HG03354 (cell line): ENCODE measurements at regions not wholly inside any gene's neighbourhood (a gene's known extent, or its start where the extent isn't known, plus 50 kb on each side); places are given as distances from the start of the nearest gene placed in this dataset.
"Not testable (repeated sequence)": the region's sequence is repeated elsewhere in the genome, so short reads cannot be mapped to it uniquely, and the experiment has no call there.

Experiments used
- ATAC-seq: cut with Tn5 transposase; IDR thresholded peaks from one replicate; pipeline ENCODE4 v1.9.1; 2021; ENCODE audit warnings: mild to moderate bottlenecking; ENCODE audit not compliant: unreplicated experiment, poor library complexity, severe bottlenecking

GRCh38 chr15:77898811-77899730 is 178.4 kb downstream of the TBC1D2B start:
- ATAC-seq = no peak

- no peak for ATAC-seq
Observed at GRCh38 chr15:77897896-77898406, 179.6 kb downstream of the TBC1D2B start.

GRCh38 chr15:77897113-77897895 is 180.2 kb downstream of the TBC1D2B start:
- not testable (repeated sequence) for ATAC-seq

GRCh38 chr15:77896147-77897112 is 181.1 kb downstream of the TBC1D2B start:
- ATAC-seq = not testable (repeated sequence)

- no peak for ATAC-seq
Observed at GRCh38 chr15:77895742-77896141, 181.8 kb downstream of the TBC1D2B start.

- not testable (repeated sequence) for ATAC-seq
Observed at GRCh38 chr15:77895145-77895544, 182.4 kb downstream of the TBC1D2B start.

GRCh38 chr15:77893671-77894640 is 183.6 kb downstream of the TBC1D2B start:
- not testable (repeated sequence) for ATAC-seq

GRCh38 chr15:77893246-77893645 is 184.3 kb downstream of the TBC1D2B start:
- not testable (repeated sequence) for ATAC-seq

GRCh38 chr15:77892335-77892734 is 185.2 kb downstream of the TBC1D2B start:
- ATAC-seq = no peak

- not testable (repeated sequence) for ATAC-seq
Observed at GRCh38 chr15:77891862-77892261, 185.6 kb downstream of the TBC1D2B start.

GRCh38 chr15:77890911-77891801 is 186.4 kb downstream of the TBC1D2B start:
- ATAC-seq = peak; percentile 75

GRCh38 chr15:77889828-77890725 is 187.4 kb downstream of the TBC1D2B start:
- not testable (repeated sequence) for ATAC-seq

- no peak for ATAC-seq
Observed at GRCh38 chr15:77889009-77889806, 188.3 kb downstream of the TBC1D2B start.

GRCh38 chr15:77887563-77888429 is 189.7 kb downstream of the TBC1D2B start:
- not testable (repeated sequence) for ATAC-seq
